Embryonic facial prominence (tissue), 1 donor: ENCODE measurements at regions not wholly inside any gene's neighbourhood (a gene's known extent, or its start where the extent isn't known, plus 50 kb on each side); places are given as distances from the start of the nearest gene placed in this dataset.
"Not testable (repeated sequence)": the region's sequence is repeated elsewhere in the genome, so short reads cannot be mapped to it uniquely, and the experiment has no call there.

Source experiments
- DNase-seq: peaks from one replicate; pipeline ENCODE4 v3.0.0-alpha.2; 2016; ENCODE audit errors: extremely low spot score

DNA sequence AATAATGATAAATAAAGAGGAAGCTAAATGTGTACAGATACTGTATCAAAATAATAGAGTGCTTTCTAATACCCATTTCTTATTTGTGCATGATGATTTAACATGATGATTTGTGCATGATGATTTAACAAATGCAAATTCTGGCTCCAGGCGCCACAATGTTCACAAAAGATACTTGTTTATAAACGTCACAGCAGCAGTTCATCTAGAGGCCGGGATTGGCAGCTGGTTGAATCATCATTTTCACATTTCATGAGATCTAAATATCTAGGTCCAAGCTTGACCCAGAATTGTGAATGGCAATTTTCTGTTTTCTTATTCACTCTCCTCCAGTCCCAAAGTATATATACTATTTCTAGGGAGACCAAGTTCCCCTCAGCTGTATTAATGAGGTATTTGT is 322.0 kb downstream of the SUCLG1 start:
- no peak for DNase-seq

GRCh38 chr2:84132370-84132769 is 326.7 kb downstream of the SUCLG1 start:
- no peak for DNase-seq

DNA sequence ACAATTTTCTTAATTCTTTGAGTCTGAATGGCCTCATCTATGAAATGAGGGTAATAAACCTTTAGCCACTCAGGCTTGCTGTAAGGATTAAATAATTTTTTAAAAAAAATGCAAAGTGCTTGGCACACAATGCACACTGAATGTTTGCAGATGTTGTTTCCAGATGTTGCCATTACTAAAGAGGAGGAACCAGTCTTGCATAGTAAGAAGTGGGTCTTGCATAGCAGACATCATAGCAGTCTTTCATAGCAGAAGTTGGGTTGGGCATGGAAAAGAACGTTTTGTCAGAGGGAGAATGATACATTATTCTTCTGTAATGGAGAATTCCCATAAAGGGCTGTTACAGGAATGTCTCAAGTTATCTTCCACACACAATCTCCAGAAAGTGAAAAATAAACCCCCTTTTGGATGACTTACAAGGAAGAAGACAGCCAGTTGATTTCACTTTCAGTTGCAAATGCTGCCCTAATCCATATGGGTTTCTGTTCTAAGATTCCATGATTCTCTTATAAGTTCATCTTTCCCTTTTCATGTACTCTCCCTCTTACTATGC is 327.7 kb downstream of the SUCLG1 start:
- DNase-seq, result no peak

- no peak for DNase-seq
Measured at GRCh38 chr2:84129018-84129417, 330.1 kb downstream of the SUCLG1 start.

GRCh38 chr2:84127812-84128211 is 331.3 kb downstream of the SUCLG1 start:
- not testable (repeated sequence) for DNase-seq

DNA sequence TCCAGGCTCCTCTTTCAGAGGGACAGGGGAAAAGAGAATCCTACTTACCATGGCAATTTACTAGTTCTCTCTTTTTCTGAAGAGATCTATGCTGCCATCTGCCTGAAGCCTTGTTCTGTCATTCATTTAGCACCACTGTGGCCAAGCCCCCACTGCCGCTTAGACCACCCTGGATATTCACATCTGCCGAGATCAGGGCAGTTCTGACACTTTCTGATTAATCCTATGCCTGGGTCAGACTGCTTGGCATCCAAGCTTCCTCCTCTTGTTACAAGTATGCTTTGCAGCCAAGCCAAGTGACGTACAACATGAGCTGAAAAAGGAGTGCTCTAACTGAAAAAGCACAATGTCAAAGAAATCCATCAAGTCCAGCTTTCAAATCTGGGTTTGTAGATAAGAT is 332.6 kb downstream of the SUCLG1 start:
- DNase-seq, result no peak

- DNase-seq, result no peak
Measured at GRCh38 chr2:84126084-84126483, 333.0 kb downstream of the SUCLG1 start.

DNA sequence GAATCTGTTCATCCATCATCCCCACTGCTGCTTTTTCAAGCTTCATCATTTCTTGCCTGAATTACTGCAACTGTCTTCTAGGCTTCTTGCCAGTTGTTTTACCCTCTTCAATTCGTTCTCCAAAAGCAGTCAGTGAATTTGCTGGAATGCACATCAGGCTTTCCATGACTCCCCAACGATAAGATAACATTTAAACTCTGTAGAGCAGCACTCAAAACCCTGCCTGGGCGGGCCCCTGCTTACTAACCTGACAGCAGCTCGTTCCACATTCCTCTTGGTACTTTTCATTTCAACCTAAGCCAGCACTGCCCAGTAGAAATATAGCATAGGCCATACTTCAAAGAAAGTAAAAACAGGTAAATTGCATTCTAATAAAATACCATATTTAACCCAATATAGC is 342.9 kb downstream of the SUCLG1 start:
- DNase-seq, result no peak

GRCh38 chr2:84115173-84115857 is 343.8 kb downstream of the SUCLG1 start:
- no peak for DNase-seq

DNA sequence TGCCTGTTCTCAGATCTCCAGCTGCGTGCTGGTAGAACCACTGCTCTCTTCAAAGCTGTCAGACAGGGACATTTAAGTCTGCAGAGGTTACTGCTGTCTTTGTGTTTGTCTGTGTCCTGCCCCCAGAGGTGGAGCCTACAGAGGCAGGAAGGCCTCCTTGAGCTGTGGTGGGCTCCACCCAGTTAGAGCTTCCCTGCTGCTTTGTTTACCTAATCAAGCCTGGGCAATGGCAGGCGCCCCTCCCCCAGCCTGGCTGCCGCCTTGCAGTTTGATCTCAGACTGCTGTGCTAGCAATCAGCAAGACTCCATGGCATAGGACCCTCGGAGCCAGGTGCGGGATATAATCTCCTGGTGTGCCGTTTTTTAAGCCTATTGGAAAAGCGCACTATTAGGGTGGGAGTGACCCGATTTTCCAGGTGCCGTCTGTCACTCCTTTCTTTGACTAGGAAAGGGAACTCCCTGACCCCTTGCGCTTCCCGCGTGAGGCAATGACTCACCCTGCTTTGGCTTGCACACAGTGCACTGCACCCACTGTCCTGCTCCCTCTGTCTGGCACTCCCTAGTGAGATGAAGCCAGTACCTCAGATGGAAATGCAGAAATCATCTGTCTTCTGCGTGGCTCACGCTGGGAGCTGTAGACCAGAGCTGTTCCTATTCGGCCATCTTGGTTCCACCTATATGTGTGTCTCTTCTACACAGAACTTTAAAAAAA is 355.1 kb downstream of the SUCLG1 start:
- not testable (repeated sequence) for DNase-seq

- no peak for DNase-seq
Measured at GRCh38 chr2:84102274-84102673, 356.8 kb downstream of the SUCLG1 start.

GRCh38 chr2:84088656-84089055 is 370.4 kb downstream of the SUCLG1 start:
- no peak for DNase-seq

DNA sequence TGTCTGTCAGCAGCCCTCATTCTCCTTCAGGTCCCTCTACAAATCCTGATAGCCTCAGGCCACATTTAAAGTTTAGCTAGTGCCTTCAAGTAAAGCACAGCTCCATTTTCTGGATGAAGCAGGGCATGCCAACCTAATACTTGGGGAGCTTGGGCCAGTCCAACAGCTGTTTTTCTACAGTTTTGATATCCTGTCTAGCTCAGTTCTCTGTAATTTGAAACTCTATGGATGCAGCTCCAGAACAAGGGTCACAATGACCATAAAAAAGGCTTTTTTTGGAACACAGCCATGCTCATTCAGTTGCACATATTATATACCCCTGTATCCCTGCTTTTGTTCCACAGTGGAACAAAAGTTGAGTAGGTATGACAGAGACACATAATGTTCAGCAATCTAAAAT is 373.5 kb downstream of the SUCLG1 start:
- no peak for DNase-seq

DNA sequence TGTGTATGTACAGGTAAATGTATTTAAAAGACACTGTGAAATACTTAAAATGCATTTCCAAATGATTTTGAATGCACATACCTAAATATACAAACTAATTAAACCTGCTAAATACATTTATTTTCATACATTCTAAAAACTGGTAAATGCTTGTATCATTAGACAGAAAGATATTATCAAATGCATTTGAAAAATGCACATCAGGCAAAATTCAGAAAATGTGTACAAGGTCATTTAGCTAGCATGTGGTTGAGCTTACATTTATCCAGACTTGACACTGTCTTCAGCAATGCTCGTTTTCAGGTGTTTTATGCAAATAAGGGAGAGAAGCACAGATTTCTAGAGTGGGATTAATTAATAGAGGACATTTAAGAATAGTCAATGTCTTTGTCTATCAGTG is 374.2 kb downstream of the SUCLG1 start:
- DNase-seq, result no peak

DNA sequence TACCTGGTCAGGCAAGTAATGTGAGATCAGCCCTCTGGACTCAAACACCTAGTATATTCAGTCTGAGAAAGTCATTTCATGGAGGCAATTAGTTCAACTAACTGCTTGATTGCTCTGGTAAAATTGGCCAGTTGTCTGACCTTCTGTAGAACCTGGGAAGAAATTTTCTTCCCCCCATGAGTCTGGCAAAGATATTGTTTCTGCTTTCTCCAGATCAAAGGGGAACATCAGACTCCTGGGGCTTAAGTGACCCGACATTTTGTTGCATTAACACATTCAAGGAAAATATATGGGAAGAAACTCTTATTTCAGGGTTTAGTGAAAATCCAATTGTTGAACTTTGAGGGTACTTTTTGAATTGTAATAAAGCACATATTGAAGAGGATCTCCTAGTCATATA is 375.1 kb downstream of the SUCLG1 start:
- no peak for DNase-seq

DNA sequence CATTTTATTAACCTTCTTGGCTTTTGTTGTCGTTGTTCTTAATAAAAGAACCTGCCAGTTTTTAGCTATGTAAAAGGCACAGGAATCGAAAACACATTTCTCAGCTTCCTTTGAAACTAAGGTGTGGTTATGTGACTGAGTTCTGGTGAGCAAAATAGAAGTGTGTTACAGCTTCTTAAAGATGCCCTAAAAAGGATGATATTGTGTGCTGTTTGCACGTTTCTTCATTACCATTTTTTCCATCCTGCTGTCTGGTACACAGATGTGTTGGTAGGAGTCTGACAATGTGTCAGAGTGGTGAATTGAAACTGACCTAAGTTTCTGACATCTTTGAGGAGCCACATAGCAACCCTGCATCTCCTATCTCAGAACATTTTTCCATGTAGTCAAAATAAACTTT is 380.6 kb downstream of the SUCLG1 start:
- DNase-seq, result no peak

- no peak for DNase-seq
Measured at GRCh38 chr2:84077496-84077895, 381.6 kb downstream of the SUCLG1 start.

DNA sequence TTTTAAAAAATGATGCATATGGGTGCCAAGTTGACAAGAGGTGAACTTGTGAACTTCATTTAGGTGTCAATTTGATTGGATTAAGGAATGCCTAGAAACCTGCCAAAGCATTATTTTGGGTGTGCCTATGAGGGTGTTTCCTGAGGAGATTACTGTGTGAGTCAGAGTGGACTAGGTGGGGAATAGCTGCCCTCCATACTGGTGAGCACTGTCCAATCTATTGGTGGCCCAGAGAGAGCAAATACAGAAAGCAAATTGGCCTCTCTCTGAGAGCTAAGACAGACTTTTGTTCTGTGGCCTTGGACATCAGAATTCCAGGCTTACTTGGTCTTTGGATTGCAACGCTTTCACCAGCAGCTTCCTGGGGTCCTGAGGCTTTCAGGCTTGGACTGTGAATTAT is 388.0 kb downstream of the SUCLG1 start:
- DNase-seq, result no peak

DNA sequence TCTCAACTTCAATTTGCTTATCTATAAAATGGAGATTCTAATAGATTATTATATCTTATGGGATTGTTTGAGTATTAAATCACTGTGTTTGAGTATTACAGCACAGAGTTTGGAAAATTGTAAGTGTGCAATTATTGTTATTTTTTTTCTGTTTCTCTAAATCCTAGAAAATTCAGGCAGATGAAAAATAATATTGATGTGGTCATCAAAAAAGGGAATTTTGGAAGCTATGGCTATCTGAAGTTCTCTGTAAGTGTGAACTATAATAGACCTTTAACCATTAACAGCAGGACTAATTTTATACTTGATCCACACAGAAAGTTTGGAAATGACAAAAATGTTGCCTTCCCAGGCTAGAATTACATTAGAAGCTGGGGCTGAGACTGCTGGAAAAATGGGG is 393.2 kb downstream of the SUCLG1 start:
- no peak for DNase-seq

DNA sequence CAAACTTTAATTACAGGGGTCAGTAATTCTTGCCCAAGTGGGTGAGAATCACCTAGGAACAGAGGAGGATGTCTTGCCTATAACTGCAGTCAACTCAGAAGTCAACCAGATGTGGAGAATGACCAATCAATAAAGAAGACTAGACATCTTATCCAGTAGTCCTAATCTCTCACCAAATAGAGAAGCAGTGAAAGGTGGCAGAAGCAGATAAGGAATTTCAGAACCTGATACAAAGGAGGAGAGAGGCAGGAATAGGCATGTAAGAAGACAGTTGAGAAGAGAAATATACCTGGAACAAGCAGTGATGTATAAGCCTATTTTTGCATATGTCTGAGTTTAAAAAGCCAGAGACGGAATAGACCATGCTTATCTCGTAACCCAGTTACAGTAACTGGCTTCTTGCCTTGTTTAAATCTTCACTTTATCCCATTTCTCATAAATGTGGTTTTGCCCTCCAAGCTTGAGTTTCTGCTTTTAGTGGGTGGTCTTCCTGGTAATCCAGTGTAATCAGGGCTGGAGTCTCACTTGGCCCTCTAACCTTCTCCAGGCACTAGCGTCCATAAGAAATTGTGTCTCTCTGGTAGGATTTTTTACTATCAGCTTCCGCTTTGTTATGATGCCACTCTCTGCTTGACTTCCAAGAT is 401.0 kb downstream of the SUCLG1 start:
- no peak for DNase-seq

DNA sequence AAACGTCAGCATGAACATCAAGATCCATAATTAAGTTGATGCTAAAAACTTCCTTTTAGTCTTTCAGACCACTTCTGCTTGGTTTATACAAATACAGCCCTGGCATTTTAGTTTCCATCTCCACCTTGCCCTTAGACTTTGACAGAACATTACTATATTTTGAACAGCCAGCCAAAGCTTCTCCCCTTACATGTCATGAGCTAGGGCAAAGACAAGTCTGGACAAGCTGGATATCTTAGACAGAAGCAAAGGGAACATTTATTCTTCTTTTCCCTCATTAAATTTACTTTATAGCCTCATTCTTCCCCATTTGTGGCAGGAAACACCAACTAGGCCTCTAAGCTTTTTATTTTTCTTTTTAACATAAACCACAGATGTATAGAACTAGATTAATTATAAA is 403.3 kb downstream of the SUCLG1 start:
- no peak for DNase-seq

DNA sequence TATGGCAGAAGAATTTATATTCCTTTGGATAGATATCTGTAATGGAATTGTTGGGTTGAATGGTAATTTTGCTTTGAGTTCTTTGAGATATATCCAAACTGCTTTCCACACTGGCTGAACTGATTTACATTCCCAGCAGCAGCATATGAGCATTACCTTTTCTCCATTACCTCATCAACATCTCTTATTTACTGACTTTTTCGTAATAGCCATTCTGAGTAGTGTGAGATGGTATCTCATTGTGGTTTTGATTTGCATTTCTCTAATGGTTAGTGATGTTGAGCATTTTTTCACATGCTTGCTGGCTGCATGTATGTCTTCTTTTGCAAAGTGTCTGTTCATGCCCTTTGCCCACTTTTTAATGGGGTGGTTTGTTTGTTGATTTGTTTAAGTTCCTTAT is 404.5 kb downstream of the SUCLG1 start:
- not testable (repeated sequence) for DNase-seq

- no peak for DNase-seq
Measured at GRCh38 chr2:84052913-84053312, 406.2 kb downstream of the SUCLG1 start.
